Endothelial cell (in vitro differentiated cells): ENCODE measurements at regions not wholly inside any gene's neighbourhood (a gene's known extent, or its start where the extent isn't known, plus 50 kb on each side); places are given as distances from the start of the nearest gene placed in this dataset.
"Not testable (repeated sequence)": the region's sequence is repeated elsewhere in the genome, so short reads cannot be mapped to it uniquely, and the experiment has no call there.

Experiments used
- DNase-seq: peaks from one replicate; pipeline ENCODE4 v3.0.0; 2021; ENCODE audit warnings: low spot score
- H3K27ac Mint-ChIP-seq: one replicate; pipeline ENCODE4 v1.8.0; 2021; ENCODE audit warnings: mixed read lengths, inconsistent platforms; ENCODE audit not compliant: unreplicated experiment
- H3K27me3 Mint-ChIP-seq: one replicate; pipeline ENCODE4 v1.8.0; 2021; ENCODE audit warnings: mild to moderate bottlenecking, moderate library complexity, mixed read lengths, inconsistent platforms; ENCODE audit not compliant: unreplicated experiment
- H3K36me3 Mint-ChIP-seq: one replicate; pipeline ENCODE4 v1.8.0; 2021; ENCODE audit warnings: mild to moderate bottlenecking, low read depth, mixed read lengths, inconsistent platforms; ENCODE audit not compliant: unreplicated experiment
- H3K4me1 Mint-ChIP-seq: one replicate; pipeline ENCODE4 v1.8.0; 2021; ENCODE audit warnings: mild to moderate bottlenecking, mixed read lengths, inconsistent platforms; ENCODE audit not compliant: unreplicated experiment
- H3K4me3 Mint-ChIP-seq: one replicate; pipeline ENCODE4 v1.8.0; 2021; ENCODE audit warnings: mild to moderate bottlenecking, mixed read lengths, inconsistent platforms; ENCODE audit not compliant: unreplicated experiment
- H3K9me3 Mint-ChIP-seq: one replicate; pipeline ENCODE4 v1.8.0; 2021; ENCODE audit warnings: mixed read lengths, inconsistent platforms; ENCODE audit not compliant: unreplicated experiment
- CTCF ChIP-seq: fragments of 200-600 bp; sonication (generic); IDR thresholded peaks from one replicate; pipeline ENCODE4 v1.5.0; 2021; ENCODE audit warnings: antibody characterized with exemption; ENCODE audit not compliant: unreplicated experiment

DNA sequence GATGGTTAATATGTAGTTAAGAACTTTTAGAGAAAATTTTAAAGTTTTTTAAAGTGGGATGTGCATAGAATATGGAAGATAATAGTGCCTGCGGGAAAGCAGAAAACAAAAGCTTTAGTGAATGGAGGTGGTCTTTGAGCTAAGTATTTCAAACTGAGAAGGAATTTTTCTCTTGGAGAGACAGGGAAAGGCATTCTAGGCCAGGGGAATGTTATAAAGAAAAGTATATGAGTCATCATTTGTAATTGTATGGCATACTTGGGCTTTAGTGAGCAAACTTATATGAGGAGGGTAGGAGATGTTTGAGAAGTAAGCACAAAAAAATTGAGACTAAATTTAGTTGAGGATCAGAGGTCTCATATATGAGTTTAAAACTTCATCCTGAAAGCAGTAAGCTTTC is 467.0 kb downstream of the PPARGC1A start:
- no peak for DNase-seq
- H3K4me3 Mint-ChIP-seq, result no peak overlapping the region

GRCh38 chr4:23413631-23414030 is 476.2 kb downstream of the PPARGC1A start:
- no peaks in the 10 kb centered on the region for H3K4me1 Mint-ChIP-seq
- H3K27ac Mint-ChIP-seq, result no peak overlapping the region
- DNase-seq, result no peak
- no peaks in the 10 kb centered on the region for H3K9me3 Mint-ChIP-seq
- no peaks in the 10 kb centered on the region for H3K27me3 Mint-ChIP-seq
- no peak overlapping the region for H3K4me3 Mint-ChIP-seq
- no peaks in the 10 kb centered on the region for H3K36me3 Mint-ChIP-seq
- TF ChIP-seq CTCF, result no peak

More for the DNA sequence above, 467.0 kb downstream of the PPARGC1A start:
- peaks cover 1% of the 10 kb centered on the region for H3K27me3 Mint-ChIP-seq
- no peak overlapping the region for H3K27ac Mint-ChIP-seq
- no peaks in the 10 kb centered on the region for H3K9me3 Mint-ChIP-seq
- H3K4me1 Mint-ChIP-seq, result no peaks in the 10 kb centered on the region
- no peak for TF ChIP-seq CTCF
- no peaks in the 10 kb centered on the region for H3K36me3 Mint-ChIP-seq

GRCh38 chr4:23412701-23413100 is 477.1 kb downstream of the PPARGC1A start:
- H3K27ac Mint-ChIP-seq, result no peak overlapping the region
- H3K4me3 Mint-ChIP-seq, result no peak overlapping the region
- no peaks in the 10 kb centered on the region for H3K27me3 Mint-ChIP-seq
- DNase-seq, result no peak
- no peak for TF ChIP-seq CTCF
- H3K36me3 Mint-ChIP-seq, result no peaks in the 10 kb centered on the region
- H3K4me1 Mint-ChIP-seq, result no peaks in the 10 kb centered on the region
- H3K9me3 Mint-ChIP-seq, result no peaks in the 10 kb centered on the region

- H3K4me3 Mint-ChIP-seq, H3K27me3 Mint-ChIP-seq, H3K36me3 Mint-ChIP-seq, H3K4me1 Mint-ChIP-seq, H3K9me3 Mint-ChIP-seq, H3K27ac Mint-ChIP-seq, DNase-seq: not testable (repeated sequence)
Observed at GRCh38 chr4:23408913-23409312, 480.9 kb downstream of the PPARGC1A start.

DNA sequence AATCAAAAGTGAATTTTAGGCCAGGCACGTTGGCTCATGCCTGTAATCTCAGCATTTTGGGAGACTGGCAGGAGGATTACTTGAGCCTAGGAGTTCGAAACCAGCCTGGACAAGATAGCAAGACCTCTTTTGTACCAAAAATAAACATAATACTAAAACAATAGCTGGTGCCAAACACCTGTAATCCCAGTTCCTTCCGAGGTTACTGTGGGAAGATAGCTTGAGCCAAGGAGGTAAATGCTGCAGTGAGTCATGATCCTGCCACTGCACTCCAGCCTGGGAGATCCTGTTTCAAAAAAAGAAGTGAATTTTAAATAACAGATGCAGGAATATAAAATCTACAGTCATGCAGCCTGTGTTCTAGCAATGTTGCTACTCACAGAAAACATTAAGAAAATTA is 488.3 kb downstream of the PPARGC1A start:
- Mint-ChIP-seq H3K4me1 (no peaks in the 10 kb centered on the region), H3K36me3 (no peaks in the 10 kb centered on the region), H3K27ac (no peak overlapping the region), H3K4me3 (no peak overlapping the region), H3K27me3 (no peaks in the 10 kb centered on the region), H3K9me3 (no peaks in the 10 kb centered on the region)
- TF ChIP-seq CTCF, result no peak
- no peak for DNase-seq

DNA sequence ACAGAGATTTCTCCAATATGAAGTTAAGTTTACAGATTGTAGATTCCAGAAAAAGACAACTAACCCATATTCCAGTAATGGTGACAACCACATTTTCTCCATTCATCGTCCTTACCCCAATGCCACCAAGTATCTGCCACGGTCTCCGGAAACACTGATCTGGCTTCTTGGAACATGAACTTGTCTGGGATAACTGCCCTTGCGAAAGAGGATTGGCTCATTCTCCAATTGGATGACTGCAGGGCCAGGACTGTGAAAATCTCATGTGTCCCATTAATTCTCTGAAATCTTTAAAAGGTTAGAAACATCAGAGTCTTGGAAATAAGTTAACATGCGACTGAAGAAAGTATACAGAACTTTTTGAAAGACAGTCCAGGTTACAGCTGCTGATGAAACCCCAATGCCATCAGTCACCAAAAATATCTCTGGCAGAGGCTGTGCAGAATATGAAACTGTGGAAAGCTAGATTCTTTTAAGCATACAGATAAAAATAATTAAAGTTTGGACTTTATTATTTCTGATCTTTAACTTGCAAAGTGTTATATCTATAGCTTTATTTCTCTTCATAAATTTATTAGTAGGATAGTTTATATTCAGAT is 496.9 kb downstream of the PPARGC1A start:
- TF ChIP-seq CTCF, result no peak
- H3K4me1 Mint-ChIP-seq, result no peaks in the 10 kb centered on the region
- no peaks in the 10 kb centered on the region for H3K36me3 Mint-ChIP-seq
- H3K27ac Mint-ChIP-seq, result no peak overlapping the region
- no peak overlapping the region for H3K4me3 Mint-ChIP-seq
- H3K27me3 Mint-ChIP-seq, result no peaks in the 10 kb centered on the region
- DNase-seq, result no peak
- peaks cover 5% of the 10 kb centered on the region for H3K9me3 Mint-ChIP-seq
